ENCODE measurements at regions not wholly inside any gene's neighbourhood (a gene's known extent, or its start where the extent isn't known, plus 50 kb on each side); places are given as distances from the start of the nearest gene placed in this dataset.

GRCh38 chr3:13702286-13702685 lies 153.4 kb downstream of the FBLN2 start:
- TF ChIP-seq, protein P1, sequence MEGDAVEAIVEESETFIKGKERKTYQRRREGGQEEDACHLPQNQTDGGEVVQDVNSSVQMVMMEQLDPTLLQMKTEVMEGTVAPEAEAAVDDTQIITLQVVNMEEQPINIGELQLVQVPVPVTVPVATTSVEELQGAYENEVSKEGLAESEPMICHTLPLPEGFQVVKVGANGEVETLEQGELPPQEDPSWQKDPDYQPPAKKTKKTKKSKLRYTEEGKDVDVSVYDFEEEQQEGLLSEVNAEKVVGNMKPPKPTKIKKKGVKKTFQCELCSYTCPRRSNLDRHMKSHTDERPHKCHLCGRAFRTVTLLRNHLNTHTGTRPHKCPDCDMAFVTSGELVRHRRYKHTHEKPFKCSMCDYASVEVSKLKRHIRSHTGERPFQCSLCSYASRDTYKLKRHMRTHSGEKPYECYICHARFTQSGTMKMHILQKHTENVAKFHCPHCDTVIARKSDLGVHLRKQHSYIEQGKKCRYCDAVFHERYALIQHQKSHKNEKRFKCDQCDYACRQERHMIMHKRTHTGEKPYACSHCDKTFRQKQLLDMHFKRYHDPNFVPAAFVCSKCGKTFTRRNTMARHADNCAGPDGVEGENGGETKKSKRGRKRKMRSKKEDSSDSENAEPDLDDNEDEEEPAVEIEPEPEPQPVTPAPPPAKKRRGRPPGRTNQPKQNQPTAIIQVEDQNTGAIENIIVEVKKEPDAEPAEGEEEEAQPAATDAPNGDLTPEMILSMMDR (IDR thresholded peaks at IDR 0.05; ENCODE audit: poor library complexity, severe bottlenecking), result no peak
- TF ChIP-seq, protein P2, sequence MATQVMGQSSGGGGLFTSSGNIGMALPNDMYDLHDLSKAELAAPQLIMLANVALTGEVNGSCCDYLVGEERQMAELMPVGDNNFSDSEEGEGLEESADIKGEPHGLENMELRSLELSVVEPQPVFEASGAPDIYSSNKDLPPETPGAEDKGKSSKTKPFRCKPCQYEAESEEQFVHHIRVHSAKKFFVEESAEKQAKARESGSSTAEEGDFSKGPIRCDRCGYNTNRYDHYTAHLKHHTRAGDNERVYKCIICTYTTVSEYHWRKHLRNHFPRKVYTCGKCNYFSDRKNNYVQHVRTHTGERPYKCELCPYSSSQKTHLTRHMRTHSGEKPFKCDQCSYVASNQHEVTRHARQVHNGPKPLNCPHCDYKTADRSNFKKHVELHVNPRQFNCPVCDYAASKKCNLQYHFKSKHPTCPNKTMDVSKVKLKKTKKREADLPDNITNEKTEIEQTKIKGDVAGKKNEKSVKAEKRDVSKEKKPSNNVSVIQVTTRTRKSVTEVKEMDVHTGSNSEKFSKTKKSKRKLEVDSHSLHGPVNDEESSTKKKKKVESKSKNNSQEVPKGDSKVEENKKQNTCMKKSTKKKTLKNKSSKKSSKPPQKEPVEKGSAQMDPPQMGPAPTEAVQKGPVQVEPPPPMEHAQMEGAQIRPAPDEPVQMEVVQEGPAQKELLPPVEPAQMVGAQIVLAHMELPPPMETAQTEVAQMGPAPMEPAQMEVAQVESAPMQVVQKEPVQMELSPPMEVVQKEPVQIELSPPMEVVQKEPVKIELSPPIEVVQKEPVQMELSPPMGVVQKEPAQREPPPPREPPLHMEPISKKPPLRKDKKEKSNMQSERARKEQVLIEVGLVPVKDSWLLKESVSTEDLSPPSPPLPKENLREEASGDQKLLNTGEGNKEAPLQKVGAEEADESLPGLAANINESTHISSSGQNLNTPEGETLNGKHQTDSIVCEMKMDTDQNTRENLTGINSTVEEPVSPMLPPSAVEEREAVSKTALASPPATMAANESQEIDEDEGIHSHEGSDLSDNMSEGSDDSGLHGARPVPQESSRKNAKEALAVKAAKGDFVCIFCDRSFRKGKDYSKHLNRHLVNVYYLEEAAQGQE (IDR thresholded peaks at IDR 0.05; ENCODE audit: borderline replicate concordance), result no peak
- TF ChIP-seq EZH2 (IDR thresholded peaks at IDR 0.05; ENCODE audit: borderline replicate concordance, insufficient read depth, low read length, poor library complexity, severe bottlenecking) (no peak), POLR2AphosphoS5 (IDR thresholded peaks at IDR 0.05) (no peak), TAF1 (IDR thresholded peaks at IDR 0.05; ENCODE audit: low read depth) (no peak), EP300 (conservative IDR thresholded peaks at IDR 0.05; ENCODE audit: poor library complexity, severe bottlenecking) (no peak), RAD21 (conservative IDR thresholded peaks at IDR 0.05) (no peak), SMC3 (conservative IDR thresholded peaks at IDR 0.05; ENCODE audit: poor library complexity) (no peak)

Measured in neural cell (in vitro differentiated cells).